ENCODE measurements at regions not wholly inside any gene's neighbourhood (a gene's known extent, or its start where the extent isn't known, plus 50 kb on each side); places are given as distances from the start of the nearest gene placed in this dataset.

DNA sequence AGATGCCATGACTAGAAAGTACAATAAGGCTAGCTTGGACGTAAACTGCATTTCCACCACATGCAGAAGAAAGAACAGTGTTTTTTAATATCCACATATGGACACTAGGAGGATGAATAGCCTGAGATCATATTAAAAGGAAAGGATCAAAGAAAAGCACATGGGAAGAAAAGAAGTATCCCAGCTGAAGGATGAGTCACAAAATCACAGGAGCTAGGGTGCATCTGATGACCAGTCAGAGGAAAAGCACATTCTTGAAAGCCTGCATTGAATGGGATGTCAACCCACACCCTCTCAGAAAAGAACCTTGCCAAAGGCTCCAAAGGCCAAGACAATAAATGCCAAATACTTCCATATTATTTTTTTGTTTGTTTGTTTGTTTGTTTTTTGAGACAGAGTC lies 56.8 kb upstream of the PRDX4 start:
- TF ChIP-seq EZH2 (IDR thresholded peaks at IDR 0.05) (no peak), POLR2AphosphoS5 (IDR thresholded peaks at IDR 0.05; ENCODE audit: borderline replicate concordance, low read depth, low read length) (no peak), FOXP2 (optimal IDR thresholded peaks at IDR 0.05; ENCODE audit: control extremely low read depth, extremely low read length, insufficient read depth) (no peak)
